ENCODE measurements at regions not wholly inside any gene's neighbourhood (a gene's known extent, or its start where the extent isn't known, plus 50 kb on each side); places are given as distances from the start of the nearest gene placed in this dataset.

GRCh38 chr18:2303517-2304238, 267.6 kb downstream of the METTL4 start:
- TF ChIP-seq CTCF (IDR thresholded peaks at IDR 0.05; ENCODE audit: insufficient read depth, low read depth, low read length, missing control alignments): no peak
- no peak overlapping the region for H3K4me3 ChIP-seq (ENCODE audit: low read length)
- peak; percentile 51 for DNase-seq (ENCODE audit: low read depth)

- DNase-seq (ENCODE audit: low read depth): peak; percentile 91
- no peak overlapping the region for H3K4me3 ChIP-seq (ENCODE audit: low read length)
- TF ChIP-seq CTCF (IDR thresholded peaks at IDR 0.05; ENCODE audit: insufficient read depth, low read depth, low read length, missing control alignments): no peak
Measured at GRCh38 chr18:2304378-2305175, 266.7 kb downstream of the METTL4 start.

DNA sequence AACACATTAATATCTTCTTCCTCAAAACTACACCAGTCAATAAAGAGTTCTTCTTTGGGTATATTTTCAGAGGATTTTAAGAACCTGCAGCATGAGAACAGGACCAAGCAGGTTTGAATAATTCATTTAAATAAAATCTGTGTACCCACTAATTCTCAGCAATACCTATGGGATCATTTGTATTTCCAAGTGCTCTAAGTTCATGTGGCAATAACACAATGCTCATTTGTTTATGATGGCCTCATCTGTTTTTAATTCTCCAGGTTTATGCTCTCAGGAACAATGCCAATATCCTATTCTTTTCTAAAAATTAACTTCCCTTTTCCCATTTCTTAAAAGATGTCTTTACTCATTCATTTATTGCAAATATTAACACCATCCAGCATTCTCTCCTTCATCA, 264.7 kb downstream of the METTL4 start:
- DNase-seq (ENCODE audit: low read depth): no peak
- no peak overlapping the region for H3K4me3 ChIP-seq (ENCODE audit: low read length)
- TF ChIP-seq CTCF (IDR thresholded peaks at IDR 0.05; ENCODE audit: insufficient read depth, low read depth, low read length, missing control alignments): no peak

GRCh38 chr18:2310886-2311285, 260.4 kb downstream of the METTL4 start:
- TF ChIP-seq CTCF (IDR thresholded peaks at IDR 0.05; ENCODE audit: insufficient read depth, low read depth, low read length, missing control alignments): no peak
- DNase-seq (ENCODE audit: low read depth): no peak
- H3K4me3 ChIP-seq (ENCODE audit: low read length): no peak overlapping the region

DNA sequence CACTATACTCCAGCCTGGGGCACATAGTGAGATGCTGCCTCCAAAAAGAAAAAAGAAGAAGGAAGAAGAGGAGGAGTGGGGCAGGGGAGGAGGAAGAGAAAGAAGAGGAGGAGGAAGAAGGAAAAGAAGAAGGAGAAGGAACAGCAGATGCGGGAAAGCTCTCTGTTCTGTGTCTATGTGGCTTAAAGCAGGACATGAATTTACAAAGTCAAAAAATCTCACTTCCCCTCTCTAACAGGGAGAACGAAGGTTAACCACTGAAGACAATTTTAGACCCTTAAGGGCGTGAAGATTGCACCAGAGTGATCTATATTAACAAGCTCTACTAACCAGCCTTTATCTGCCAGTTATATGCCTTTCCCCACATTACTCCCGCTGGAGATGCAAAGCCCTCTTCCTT, 258.9 kb downstream of the METTL4 start:
- no peak overlapping the region for H3K4me3 ChIP-seq (ENCODE audit: low read length)
- no peak for DNase-seq (ENCODE audit: low read depth)
- TF ChIP-seq CTCF (IDR thresholded peaks at IDR 0.05; ENCODE audit: insufficient read depth, low read depth, low read length, missing control alignments): no peak

GRCh38 chr18:2313332-2313731, 258.0 kb downstream of the METTL4 start:
- no peak for DNase-seq (ENCODE audit: low read depth)
- H3K4me3 ChIP-seq (ENCODE audit: low read length): no peak overlapping the region
- no peak for TF ChIP-seq CTCF (IDR thresholded peaks at IDR 0.05; ENCODE audit: insufficient read depth, low read depth, low read length, missing control alignments)
